K562 (cell line): ENCODE measurements at regions not wholly inside any gene's neighbourhood (a gene's known extent, or its start where the extent isn't known, plus 50 kb on each side); places are given as distances from the start of the nearest gene placed in this dataset.

Experiments used
- ATAC-seq: fragments of 200-7000 bp; cut with Tn5 transposase; 3 replicates; pipeline ENCODE4 v1.9.1; 2020; ENCODE audit warnings: moderate library complexity
- BruUV-seq: library from RNA; stranded (reverse); fragments of 400-500 nt; replicated peaks from 2 replicates; lab custom pipeline; 2021; lab: Mats Ljungman, UMichigan
- CTCF ChIA-PET: fragments of 300-600 bp; formaldehyde crosslinking; extraction: SDS; loops from one replicate; lab custom pipeline; 2021; ENCODE audit warnings: low intra/inter-chr PET ratio; lab: Yijun Ruan, JAX
- POLR2A ChIA-PET: fragments of 300-600, 350-650 bp; sonication (Branson Sonifier 250); formaldehyde crosslinking; extraction: SDS; loops from one replicate; lab custom pipeline; 2021; ENCODE audit warnings: antibody characterized with exemption, inconsistent platforms; lab: Yijun Ruan, JAX
- DNase-seq, 4 experiments: peaks; one replicate each; pipeline versions ENCODE4 v3.0.0 to v3.0.0-alpha.2; 2011 to 2018; ENCODE audit warnings: low spot score in 3 of 4, mixed read lengths in 3 of 4; ENCODE audit errors: extremely low read depth in 1 of 4
- FAIRE-seq: peaks from 2 replicates; lab custom pipeline; 2011; peaks lifted over from hg19 to GRCh38; lab: Jason Lieb, UNC
- H2AFZ ChIP-seq: 2 replicates; pipeline ENCODE4 v1.6.0; 2011; ENCODE audit warnings: low read depth, low read length, control low read depth, inconsistent platforms
- H3K27ac ChIP-seq: fragments of 200-600 bp; 3 replicates; pipeline ENCODE4 v1.8.0; 2011; ENCODE audit warnings: low read depth, mild to moderate bottlenecking, control low read depth, inconsistent platforms, low read length, moderate library complexity, mixed read lengths; ENCODE audit errors: extremely low read depth
- H3K27me3 ChIP-seq, 2 experiments: fragments of 300-600 bp in 1 of 2; 2 replicates in 1 of 2; 3 replicates in 1 of 2; pipeline versions ENCODE4 v1.6.0 to v1.8.0; 2011; ENCODE audit warnings: inconsistent platforms in 2 of 2, low read length in 2 of 2, mild to moderate bottlenecking in 1 of 2, mixed read lengths in 1 of 2, moderate library complexity in 1 of 2; ENCODE audit not compliant: control insufficient read depth in 2 of 2, insufficient read depth in 2 of 2
- H3K36me3 ChIP-seq: fragments of 300-600 bp; 3 replicates; pipeline ENCODE4 v1.8.0; 2011; ENCODE audit warnings: mild to moderate bottlenecking, low read length, inconsistent platforms; ENCODE audit not compliant: control insufficient read depth, insufficient read depth
- H3K4me1 ChIP-seq, 2 experiments: fragments of 200-600 bp in 1 of 2; replicated peaks in 1 of 2; 2 replicates in 1 of 2; 3 replicates in 1 of 2; pipeline versions ENCODE4 v1.5.1 to v1.8.0; 2011; ENCODE audit warnings: inconsistent platforms in 2 of 2, low read length in 2 of 2, mild to moderate bottlenecking in 1 of 2, mixed read lengths in 1 of 2, moderate library complexity in 1 of 2; ENCODE audit not compliant: control insufficient read depth in 2 of 2, insufficient read depth in 2 of 2
- H3K4me2 ChIP-seq: 2 replicates; pipeline ENCODE4 v1.6.1; 2011; ENCODE audit warnings: low read length, control low read depth, inconsistent platforms, mixed read lengths; ENCODE audit not compliant: insufficient read depth
- H3K4me3 ChIP-seq: fragments of 200-600 bp; sonication (generic), shearing (Covaris generic); 2 replicates; pipeline ENCODE4 v1.5.1; 2016; ENCODE audit warnings: control low read depth, inconsistent platforms
- H3K79me2 ChIP-seq: fragments of 200-600 bp; 3 replicates; pipeline ENCODE4 v1.8.0; 2011; ENCODE audit warnings: low read length, inconsistent platforms; ENCODE audit not compliant: control insufficient read depth, insufficient read depth
- H3K9ac ChIP-seq, 2 experiments: 2 replicates each; pipeline versions ENCODE4 v1.6.0 to v1.6.1; 2011; ENCODE audit warnings: low read depth in 2 of 2, low read length in 2 of 2, control low read depth in 1 of 2, inconsistent platforms in 1 of 2, mild to moderate bottlenecking in 1 of 2, mixed read lengths in 1 of 2; ENCODE audit not compliant: insufficient read depth in 1 of 2
- H3K9me1 ChIP-seq: one replicate; pipeline ENCODE4 v1.6.0; 2011; ENCODE audit warnings: inconsistent platforms, mild to moderate bottlenecking, low read length, moderate library complexity; ENCODE audit not compliant: control insufficient read depth, insufficient read depth
- H3K9me3 ChIP-seq: replicated peaks from 2 replicates; pipeline ENCODE4 v1.5.1; 2011; ENCODE audit warnings: low read depth, low read length, inconsistent platforms; ENCODE audit not compliant: control insufficient read depth, insufficient read depth
- H4K20me1 ChIP-seq: replicated peaks from 2 replicates; pipeline ENCODE4 v1.6.1; 2011; ENCODE audit warnings: low read length, inconsistent platforms, mixed read lengths; ENCODE audit not compliant: control insufficient read depth, insufficient read depth
- BACH1 ChIP-seq: fragments of 200-800 bp; sonication (Bioruptor generic); IDR thresholded peaks from 2 replicates; pipeline ENCODE4 v1.6.1; 2016; ENCODE audit warnings: missing genetic modification characterization, missing compliant biosample characterization
- DMBX1 ChIP-seq: fragments of 250-450 bp; sonication (Bioruptor Pico); IDR thresholded peaks from 2 replicates; pipeline ENCODE4 v1.8.0; 2022; ENCODE audit warnings: inconsistent platforms, mild to moderate bottlenecking, moderate library complexity, borderline replicate concordance
- EWSR1 ChIP-seq: fragments of 450-650 bp; IDR thresholded peaks from 2 replicates; pipeline ENCODE4 v1.6.1; 2018; ENCODE audit warnings: borderline replicate concordance, mild to moderate bottlenecking, low read depth, moderate library complexity; ENCODE audit not compliant: partially characterized antibody
- KDM4B ChIP-seq, 2 experiments: fragments of 450-650 bp in 1 of 2; sonication (generic) in 1 of 2; IDR thresholded peaks; 2 replicates each; pipeline ENCODE4 v1.6.1; 2016 to 2017; ENCODE audit warnings: borderline replicate concordance in 2 of 2, antibody characterized with exemption in 1 of 2, low read depth in 1 of 2, mild to moderate bottlenecking in 1 of 2
- NFYB ChIP-seq: IDR thresholded peaks from 2 replicates; pipeline ENCODE4 v1.6.1; 2011; ENCODE audit warnings: mild to moderate bottlenecking, moderate library complexity; ENCODE audit not compliant: insufficient read length; ENCODE audit errors: extremely low read depth
- WGBS: fragments of 100-300 bp; shearing (Covaris generic); methylation state at CpG from one replicate; pipeline ENCODE4 v1.1.6; 2016; ENCODE audit warnings: low coverage, mixed read lengths; ENCODE audit not compliant: insufficient coverage; ENCODE audit errors: missing lambda C conversion rate; 5-methylcytosine and 5-hydroxymethylcytosine counted together
- in situ Hi-C: fragments of 300-500 bp; cut with MboI; formaldehyde crosslinking; loops from 4 replicates; pipeline ENCODE4 v1.15.0; 2018; ENCODE audit warnings: inconsistent platforms, mixed read lengths
- intact Hi-C: fragments of 100-400 bp; cut with micrococcal nuclease; formaldehyde crosslinking; loops from 2 replicates; pipeline ENCODE4 v1.14.2; 2022
- TF ChIP-seq, protein P1 (sequence below): fragments of 450-650 bp; IDR thresholded peaks from 2 replicates; pipeline ENCODE4 v1.6.1; 2016

- TF ChIP-seq BACH1 (tag), result no peak
- no peak for TF ChIP-seq KDM4B (IDR thresholded peaks at IDR 0.05; ENCODE audit: borderline replicate concordance in 2 of 2, low read depth in 1 of 2)
- no peak for TF ChIP-seq EWSR1
These were observed 353.0 kb downstream of the NPHP4 start (continued) for GRCh38 chr1:5639106-5639722.

- no peak overlapping the region for H3K4me2 ChIP-seq
- POLR2A ChIA-PET, result no interaction called here
- TF ChIP-seq DMBX1 (CRISPR knock-in tag) (no peak), NFYB (peak; percentile 22)
- TF ChIP-seq, protein P1, sequence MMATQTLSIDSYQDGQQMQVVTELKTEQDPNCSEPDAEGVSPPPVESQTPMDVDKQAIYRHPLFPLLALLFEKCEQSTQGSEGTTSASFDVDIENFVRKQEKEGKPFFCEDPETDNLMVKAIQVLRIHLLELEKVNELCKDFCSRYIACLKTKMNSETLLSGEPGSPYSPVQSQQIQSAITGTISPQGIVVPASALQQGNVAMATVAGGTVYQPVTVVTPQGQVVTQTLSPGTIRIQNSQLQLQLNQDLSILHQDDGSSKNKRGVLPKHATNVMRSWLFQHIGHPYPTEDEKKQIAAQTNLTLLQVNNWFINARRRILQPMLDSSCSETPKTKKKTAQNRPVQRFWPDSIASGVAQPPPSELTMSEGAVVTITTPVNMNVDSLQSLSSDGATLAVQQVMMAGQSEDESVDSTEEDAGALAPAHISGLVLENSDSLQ, result peak; percentile 87
- peaks cover 3 to 12% of the 10 kb centered on the region in 2 experiments; a peak in 3 of 5 replicates for H3K27me3 ChIP-seq
- H4K20me1 ChIP-seq, result no peaks in the 10 kb centered on the region
- WGBS, result 0% methylated on average over 3 of the region's 3 CpGs
- no peaks in the 10 kb centered on the region for H3K4me1 ChIP-seq
- no peaks in the 10 kb centered on the region for H3K9me3 ChIP-seq
- H3K4me3 ChIP-seq, result no peak overlapping the region
- no peaks in the 10 kb centered on the region for H3K36me3 ChIP-seq
- ATAC-seq (no peak), FAIRE-seq (no peak), DNase-seq (no peak)
- in situ Hi-C loops, result no loop called here
- H3K79me2 ChIP-seq, result no peaks in the 10 kb centered on the region
- no peaks in the 10 kb centered on the region for H3K9me1 ChIP-seq
- no peak overlapping the region for H2AFZ ChIP-seq
- no peak overlapping the region for H3K9ac ChIP-seq
- no peak overlapping the region for H3K27ac ChIP-seq
- no TSS peak for BruUV-seq
- CTCF ChIA-PET, result no interaction called here
- intact Hi-C loops, result loop anchor here (5.0 to 10.0 kb wide), 2 partner anchors 109 to 276 kb away; no protein-coding TSS in a partner anchor
These were observed 353.6 kb downstream of the NPHP4 start for GRCh38 chr1:5638582-5638981.
